D721Med (cell line): ENCODE measurements at regions not wholly inside any gene's neighbourhood (a gene's known extent, or its start where the extent isn't known, plus 50 kb on each side); places are given as distances from the start of the nearest gene placed in this dataset.

Experiments used
- DNase-seq: peaks from one replicate; pipeline ENCODE4 v3.0.0; 2011; ENCODE audit warnings: low spot score; ENCODE audit not compliant: insufficient read length
- FAIRE-seq: peaks from 2 replicates; lab custom pipeline; 2011; peaks lifted over from hg19 to GRCh38; lab: Jason Lieb, UNC
- TF ChIP-seq, protein P1 (sequence below): IDR thresholded peaks from 2 replicates; pipeline ENCODE4 v1.5.1; 2012; ENCODE audit warnings: mild to moderate bottlenecking, control low read depth; ENCODE audit not compliant: insufficient read depth; ENCODE audit errors: missing control alignments

DNA sequence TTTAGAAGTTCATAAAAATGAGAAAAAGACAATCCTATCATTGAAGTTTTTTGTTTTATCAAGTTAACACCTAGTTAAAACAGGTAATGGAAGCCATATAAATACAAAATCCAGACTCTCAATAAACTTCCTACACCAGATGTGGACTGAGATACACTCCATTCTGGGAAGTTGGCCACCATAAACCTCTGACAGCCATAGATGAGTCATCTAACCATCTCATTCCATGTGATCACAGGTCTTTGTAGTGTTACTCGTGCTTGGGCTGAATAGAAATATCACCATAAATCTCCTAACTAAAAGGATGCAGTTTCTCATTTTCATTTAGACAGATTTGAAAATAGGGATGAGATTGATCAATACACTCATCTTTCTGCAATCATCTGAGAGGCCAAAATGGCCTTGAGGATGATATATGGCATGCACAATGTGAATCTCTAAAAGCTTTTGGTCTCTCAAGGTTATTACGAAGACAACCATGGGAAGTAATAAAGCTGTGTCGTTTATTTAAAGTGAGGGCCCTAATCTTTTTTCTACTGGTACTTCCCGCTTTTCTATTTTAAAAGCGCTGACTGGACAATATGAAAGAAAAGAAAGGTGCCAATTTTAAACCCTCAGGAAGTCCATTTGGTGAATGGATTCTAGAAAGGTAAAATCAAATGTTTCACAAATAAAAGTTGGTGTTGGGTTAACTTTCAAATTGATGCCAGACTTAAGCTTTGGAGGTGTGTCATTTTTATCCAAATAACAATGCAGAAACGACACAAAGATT lies 155.5 kb downstream of the POLR2M start:
- FAIRE-seq (no peak), DNase-seq (no peak)
- TF ChIP-seq, protein P1, sequence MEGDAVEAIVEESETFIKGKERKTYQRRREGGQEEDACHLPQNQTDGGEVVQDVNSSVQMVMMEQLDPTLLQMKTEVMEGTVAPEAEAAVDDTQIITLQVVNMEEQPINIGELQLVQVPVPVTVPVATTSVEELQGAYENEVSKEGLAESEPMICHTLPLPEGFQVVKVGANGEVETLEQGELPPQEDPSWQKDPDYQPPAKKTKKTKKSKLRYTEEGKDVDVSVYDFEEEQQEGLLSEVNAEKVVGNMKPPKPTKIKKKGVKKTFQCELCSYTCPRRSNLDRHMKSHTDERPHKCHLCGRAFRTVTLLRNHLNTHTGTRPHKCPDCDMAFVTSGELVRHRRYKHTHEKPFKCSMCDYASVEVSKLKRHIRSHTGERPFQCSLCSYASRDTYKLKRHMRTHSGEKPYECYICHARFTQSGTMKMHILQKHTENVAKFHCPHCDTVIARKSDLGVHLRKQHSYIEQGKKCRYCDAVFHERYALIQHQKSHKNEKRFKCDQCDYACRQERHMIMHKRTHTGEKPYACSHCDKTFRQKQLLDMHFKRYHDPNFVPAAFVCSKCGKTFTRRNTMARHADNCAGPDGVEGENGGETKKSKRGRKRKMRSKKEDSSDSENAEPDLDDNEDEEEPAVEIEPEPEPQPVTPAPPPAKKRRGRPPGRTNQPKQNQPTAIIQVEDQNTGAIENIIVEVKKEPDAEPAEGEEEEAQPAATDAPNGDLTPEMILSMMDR = no peak

- FAIRE-seq (no peak), DNase-seq (no peak)
- TF ChIP-seq, protein P1 = no peak
Observed at GRCh38 chr15:57862761-57863160, 156.2 kb downstream of the POLR2M start.

GRCh38 chr15:57865294-57865693 lies 158.8 kb downstream of the POLR2M start:
- no peak for FAIRE-seq

GRCh38 chr15:57866149-57866736 lies 159.7 kb downstream of the POLR2M start:
- DNase-seq = no peak
- TF ChIP-seq, protein P1 = peak; percentile 67
- FAIRE-seq = no peak

More at GRCh38 chr15:57865294-57865693, 158.8 kb downstream of the POLR2M start:
- TF ChIP-seq, protein P1 = peak; percentile 12
- DNase-seq = no peak

DNA sequence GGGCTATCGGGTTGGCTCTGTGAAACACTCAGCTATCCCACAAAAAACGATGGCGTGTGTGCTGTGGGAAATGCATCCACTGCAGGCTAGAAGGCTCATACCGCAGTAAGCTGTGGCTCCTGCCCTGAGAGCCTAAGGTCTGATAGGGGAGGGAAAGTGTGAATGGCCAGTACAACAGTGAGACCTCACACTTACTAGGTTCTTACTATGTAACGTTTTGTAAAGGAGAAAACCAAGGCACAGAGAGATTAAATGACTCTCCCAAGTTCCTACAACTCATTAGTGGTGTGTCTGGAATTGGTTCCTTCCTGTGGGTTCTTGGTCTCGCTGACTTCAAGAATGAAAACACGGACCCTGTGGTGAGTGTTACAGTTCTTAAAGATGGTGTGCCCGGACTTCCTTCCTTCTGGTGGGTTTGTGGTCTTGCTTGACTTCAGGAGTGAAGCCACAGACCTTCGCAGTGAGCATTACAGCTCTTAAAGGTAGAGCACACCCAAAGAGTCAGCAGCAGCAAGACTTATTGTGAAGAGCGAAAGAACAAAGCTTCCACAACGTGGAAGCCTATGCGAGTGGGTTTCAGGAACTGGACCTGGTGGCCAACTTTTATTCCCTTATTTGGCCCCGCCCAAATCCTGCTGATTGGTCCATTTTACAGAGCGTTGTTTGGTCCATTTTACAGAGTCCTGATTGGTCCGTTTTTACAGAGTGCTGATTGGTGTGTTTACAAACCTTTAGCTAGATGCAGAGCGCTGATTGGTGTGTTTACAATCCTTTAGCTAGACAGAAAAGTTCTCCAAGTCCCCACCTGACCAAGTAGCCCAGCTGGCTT lies 161.7 kb downstream of the POLR2M start:
- DNase-seq = no peak
- no peak for FAIRE-seq
- TF ChIP-seq, protein P1 = no peak

DNA sequence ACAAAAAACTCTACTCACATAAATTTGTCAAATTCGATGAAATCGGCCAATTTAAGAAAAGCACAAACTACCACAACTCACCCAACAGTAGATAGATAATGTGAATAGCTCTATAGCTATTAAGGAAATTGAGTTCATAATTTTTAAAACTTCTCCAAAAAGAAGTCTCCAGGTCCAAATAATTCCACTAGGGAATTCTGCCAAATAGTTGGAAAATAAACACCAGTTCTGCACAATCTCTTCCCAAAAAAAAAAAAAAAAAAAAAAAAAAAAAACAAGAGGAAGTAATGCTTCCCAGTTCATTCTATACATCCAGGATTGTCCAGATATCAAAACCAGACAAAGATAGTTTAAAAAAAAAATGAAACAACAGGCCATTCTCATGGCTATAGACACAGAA lies 164.2 kb downstream of the POLR2M start:
- FAIRE-seq = no peak

More for the DNA sequence above, 164.2 kb downstream of the POLR2M start:
- no peak for DNase-seq
- TF ChIP-seq, protein P1 = no peak
